Stimulated activated CD8-positive, alpha-beta memory T cell treated with anti-CD3 and anti-CD28 coated beads, Interleukin-7, amount 100 ng/mL, for 48 hours (primary cell): ENCODE measurements at regions not wholly inside any gene's neighbourhood (a gene's known extent, or its start where the extent isn't known, plus 50 kb on each side); places are given as distances from the start of the nearest gene placed in this dataset.

Experiments used
- DNase-seq, 2 donors: peaks; one replicate each; pipeline ENCODE4 v3.0.0-alpha.2; 2020; ENCODE audit warnings: low read depth in 1 of 2; ENCODE audit errors: extremely low read depth in 1 of 2

DNA sequence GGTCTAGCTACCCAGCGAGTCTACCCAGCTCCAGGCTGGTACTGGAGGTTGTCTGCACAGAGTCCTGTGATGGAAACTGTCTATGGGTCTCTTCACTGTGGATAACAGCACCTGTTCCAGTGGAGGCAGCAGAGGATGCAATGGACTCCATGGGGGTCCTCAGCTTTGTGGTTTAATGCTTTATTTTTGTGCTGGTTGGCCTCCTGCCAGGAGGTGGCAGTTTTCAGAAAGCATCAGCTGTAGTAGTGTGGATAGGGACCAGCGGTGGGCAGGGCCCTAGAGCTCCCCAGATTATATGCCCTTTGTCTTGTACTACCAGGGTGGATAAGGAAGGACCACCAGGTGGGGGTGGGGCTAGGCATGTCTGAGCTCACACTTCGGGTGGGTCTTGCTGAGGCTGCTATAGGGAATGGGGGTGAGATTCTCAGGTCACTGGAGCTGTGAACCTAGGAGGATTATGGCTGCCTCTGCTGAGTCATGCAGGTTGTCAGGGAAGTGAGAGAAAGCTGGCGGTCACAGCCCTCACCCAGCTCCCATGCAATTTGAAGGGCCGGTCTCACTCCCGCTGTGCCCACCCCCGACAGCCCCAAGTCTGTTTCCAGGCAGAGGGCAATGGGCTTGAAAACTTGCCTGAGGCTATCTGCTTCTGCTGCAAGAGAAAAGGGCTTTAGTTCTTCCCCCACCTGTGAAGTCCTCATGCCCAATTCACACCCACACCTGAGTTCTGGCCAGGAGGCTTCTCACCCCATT is 397.1 kb downstream of the TLE1 start:
- no peak for DNase-seq

DNA sequence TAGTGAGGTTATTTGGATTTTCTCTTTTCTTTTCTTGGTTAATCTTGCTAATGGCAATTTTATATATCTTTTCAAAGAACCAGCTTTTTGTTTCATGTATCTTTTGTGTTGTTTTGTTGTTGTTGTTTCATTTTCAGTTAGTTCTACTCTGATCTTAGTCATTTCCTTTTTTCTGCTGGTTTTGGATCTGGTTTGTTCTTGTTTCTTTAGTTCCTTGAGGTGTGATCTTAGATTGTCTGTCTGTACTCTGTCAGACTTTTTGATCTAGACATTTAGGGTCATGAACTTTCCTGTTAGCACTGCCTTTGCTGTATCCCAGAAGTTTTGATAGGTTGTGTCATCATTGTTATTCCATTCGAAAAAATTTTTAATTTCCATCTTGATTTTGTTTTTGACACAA is 399.7 kb downstream of the TLE1 start:
- DNase-seq = no peak

DNA sequence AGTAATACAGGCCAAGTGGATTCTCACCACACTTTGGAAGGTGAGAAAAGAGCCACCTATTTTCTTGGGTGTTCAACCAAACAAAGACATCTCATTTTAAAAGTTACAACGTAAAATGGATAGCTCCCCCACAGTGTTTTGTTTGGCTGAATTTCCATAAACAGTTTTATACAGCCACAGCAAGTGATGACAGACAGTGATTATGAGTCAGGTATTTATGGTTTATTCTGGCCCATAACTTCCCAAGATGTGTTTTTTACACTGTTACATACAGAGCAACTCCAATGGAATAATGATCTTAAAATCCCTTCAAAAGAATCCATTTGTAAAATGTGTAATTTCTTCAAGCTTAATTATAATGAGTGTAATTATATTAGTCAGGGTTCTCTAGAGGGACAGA is 421.3 kb downstream of the TLE1 start:
- no peak for DNase-seq

DNA sequence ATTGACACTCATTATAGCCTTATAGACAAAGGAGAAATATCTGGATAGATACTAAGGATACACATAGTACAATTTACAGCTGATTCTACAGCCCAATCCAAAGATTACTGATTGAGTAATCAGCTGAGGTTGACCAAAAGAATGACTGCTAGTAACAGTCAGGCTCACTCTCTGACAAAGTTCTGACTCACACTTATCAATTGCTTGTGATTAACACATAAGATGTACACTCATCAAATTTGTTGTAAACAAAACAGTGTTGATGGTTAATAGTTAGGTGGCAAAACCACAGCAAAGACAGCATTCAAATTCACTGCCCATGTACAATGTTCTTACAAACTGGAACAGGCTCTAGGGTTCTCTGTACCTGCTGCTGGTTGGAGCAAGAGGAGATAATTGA is 422.7 kb downstream of the TLE1 start:
- no peak for DNase-seq

DNA sequence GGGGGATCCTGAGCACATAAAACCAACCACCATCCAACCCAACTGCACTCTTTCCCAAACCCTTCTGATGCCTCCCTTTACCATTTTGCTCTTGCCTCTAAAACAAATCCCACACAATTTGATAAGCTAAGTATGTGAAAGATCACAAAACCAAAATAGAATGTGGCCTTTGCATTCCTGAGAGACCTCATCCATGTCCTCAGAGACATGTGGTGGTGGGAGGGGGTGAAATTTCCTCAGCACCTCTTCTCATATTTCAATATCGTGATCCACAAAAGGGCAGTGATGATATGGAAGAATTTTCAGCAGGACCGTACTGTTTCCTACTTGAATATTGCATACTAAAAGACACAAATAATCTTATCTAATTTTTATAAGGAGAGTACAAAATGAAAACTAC is 423.3 kb downstream of the TLE1 start:
- no peak for DNase-seq

DNA sequence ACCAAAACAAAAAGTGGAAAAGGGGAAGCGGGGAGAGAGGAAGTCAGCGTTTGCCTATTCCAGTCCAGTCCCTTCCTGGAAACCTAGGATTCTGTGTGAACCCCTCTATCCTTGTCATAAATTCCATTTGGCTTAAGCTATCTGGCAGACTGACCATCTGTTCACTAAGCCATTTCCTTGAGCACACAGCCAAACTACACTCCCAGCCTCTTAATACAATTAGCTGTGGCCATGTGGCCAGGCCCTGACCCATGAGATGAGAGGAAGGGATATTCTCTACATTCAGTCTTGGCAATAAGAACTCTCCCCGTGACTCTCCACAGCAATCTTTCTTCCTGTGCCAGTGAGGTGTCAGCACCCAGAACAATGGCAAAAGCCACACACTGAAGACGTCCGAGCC is 424.8 kb downstream of the TLE1 start:
- no peak for DNase-seq

DNA sequence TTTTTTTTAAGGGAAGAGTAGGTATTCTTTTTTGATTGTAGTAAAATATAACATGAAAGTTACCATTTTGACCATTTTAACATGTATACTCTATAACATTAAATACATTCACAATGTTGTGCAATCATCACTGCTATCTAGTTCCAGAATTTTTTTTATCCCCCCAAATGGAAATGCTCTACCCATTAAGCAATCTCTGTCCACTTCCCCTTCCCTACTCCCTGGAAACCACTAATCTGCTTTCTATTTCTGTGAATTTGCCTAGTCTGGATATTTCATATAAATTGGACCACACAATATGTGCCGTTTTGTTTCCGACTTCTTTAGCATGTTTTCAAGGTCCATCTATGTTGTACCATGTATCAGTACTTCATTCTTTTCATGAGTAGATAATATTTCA is 429.5 kb downstream of the TLE1 start:
- no peak for DNase-seq

DNA sequence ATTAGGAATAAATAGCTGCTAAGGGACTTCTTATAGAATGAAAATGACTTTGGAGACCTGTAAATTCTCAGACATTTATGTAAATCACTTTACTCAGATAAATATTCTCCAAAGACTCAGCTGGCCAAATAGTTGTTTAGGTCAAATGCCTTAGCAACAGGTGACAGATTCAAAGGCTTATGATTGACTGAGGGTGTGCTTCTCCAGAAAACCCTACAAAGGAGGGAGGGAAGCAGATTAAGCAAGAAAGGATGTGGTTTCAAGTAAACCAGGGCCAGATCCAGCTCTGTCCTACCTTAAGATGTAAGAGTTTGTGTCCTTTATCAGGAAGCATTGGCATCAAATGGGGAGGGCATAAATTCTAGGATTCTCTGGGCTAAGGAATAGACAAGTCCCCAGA is 433.0 kb downstream of the TLE1 start:
- DNase-seq = no peak

DNA sequence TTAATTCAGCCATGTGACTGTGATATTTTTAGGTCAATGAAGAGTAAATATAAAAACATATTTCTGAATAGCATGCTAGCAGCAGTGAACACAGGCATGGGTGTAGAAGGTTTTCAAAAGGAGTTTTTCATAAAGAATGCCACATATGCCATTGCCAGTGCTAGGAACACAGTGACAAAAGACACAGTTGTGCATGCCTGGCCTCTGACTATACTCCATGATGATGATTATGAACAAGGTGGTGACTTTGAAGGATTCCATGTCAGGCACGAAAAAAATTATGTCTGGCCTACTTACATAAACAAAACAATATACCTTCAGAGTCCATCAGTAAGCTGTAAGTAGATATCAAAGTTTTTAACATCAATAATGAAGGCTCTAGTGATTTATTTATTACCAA is 438.7 kb downstream of the TLE1 start:
- DNase-seq = no peak

DNA sequence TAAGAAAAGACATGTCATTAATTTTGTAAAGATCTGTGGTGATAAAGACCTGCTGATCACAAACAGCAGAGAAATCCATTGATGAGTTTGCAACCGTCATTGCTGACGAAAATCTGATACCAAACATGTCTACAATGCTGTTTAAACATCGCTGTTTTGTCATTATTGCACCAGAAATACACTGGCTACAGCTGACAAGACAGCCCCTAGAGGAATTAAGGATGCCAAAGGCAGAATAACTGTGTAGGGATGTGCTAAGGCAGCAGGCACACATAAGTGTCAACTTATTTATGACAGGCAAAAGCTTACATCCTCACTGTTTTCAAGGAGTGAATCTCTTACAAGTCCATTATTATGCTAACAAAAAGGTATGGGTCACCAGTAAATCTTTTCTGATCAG is 439.3 kb downstream of the TLE1 start:
- no peak for DNase-seq

DNA sequence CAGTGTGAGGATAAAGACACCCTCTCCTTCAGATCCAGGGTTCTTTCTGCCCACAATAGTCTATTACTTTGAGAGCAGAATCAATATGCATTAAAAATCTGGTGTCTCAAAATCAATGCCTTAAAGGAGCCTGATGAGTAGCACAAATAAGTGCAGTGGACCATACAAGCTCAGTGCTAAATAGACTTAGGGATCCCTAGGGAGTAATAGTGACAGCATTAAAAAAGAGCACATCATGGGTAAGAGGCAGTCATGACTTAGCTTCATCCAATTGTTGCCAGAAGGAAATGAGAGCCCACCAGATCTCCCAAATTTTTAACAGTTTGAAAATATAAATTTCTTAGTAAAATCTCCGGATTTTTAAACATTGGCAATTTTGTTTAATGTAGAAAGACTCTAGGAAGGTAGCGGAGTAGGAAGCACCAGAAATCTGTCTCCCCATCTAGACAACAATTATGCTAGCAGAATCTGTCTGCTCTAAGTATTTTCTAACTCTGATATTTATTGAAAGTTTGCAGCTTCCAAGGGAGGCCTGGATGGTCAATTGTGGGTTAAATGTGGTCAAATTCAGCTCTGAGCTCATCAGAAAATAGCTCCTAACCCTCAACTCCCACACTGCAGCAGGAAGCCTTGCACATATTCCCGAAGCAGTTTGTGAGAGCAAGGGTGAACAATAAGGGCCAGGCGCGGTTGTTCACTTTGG is 443.9 kb downstream of the TLE1 start:
- DNase-seq = no peak

DNA sequence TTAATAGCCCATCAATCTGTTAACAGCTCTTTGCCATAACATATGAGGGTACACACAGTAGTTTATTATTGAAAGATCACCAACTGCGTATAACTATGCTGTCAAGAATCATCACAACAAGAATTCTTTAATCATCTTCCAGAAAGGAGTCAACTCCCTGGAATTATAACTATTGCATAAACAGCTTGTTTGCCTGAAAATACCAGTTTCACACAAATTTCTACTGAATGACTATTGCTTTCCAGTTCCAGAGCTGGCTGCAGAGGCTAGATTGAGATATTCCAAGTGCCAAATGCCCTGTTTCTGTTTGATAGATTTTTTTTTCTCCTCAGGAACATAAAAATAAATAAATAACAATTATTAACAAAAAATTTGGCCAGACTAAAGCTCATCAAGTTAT is 444.7 kb downstream of the TLE1 start:
- no peak for DNase-seq

DNA sequence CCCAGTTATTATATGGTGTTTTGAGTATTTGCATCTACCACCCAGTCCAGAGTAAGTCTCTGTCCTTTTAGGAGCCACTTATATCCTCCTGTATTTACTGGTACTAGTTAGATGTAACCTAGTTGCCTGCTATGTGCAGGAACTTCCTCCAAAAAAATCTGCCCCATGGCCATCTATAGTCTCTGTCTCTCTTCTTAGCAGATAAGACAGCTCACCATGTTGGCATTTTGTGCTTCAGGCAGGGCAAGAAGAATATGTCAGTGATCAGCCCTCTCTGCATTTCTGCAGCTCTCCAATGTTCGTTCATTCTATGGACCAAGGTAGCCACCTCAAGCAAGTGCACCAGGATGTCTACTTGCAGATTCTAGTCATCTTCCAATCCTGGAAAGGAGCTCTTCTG is 446.5 kb downstream of the TLE1 start:
- no peak for DNase-seq

DNA sequence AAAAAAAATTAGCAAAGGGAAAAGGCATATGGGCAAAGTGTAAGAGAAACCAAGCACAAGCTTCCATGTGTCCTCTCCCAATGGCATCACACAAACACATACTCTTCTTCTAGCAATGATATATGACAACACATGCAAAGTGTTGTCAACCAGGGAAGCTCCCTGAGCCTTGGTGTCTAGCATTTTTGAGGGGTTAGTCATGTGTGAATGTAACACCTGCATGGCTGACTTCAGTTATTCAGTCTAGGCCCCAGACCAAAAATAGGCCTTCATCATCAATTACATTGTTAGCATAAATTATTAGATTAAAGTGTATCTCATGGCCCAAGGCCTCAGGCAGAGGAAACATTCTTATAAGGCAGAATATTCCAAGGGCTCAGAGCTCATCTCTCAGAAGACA is 450.0 kb downstream of the TLE1 start:
- DNase-seq = no peak

DNA sequence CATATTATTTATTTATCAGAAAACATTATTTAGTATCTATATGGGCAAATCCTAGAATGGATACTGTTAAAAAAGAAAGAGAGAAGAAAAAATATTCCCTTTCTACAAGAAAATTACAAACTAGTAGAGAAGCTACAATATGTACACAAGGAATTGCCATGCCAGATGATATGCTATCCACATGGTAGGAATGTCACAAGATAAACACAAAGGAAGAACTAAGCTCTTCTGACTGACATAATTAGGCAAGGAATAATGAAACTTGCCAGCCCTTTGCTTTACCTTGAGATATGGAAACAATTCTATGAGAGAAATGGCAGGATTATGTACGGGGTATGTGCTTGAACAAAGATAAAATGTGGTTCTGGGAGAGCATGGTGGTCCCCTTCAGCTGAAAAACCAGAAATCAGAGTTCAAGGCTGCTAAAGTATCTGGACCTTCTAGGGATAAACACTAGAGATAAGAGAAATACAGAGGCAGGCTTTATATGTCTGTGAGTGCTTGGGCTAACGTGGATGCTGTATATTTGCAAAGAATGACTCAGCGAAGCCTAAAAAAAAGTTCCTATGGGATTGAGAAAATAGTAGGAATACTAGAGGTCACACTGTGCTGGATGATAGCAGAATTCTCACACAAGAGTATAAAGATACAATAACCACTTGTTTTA is 451.6 kb downstream of the TLE1 start:
- DNase-seq = no peak

DNA sequence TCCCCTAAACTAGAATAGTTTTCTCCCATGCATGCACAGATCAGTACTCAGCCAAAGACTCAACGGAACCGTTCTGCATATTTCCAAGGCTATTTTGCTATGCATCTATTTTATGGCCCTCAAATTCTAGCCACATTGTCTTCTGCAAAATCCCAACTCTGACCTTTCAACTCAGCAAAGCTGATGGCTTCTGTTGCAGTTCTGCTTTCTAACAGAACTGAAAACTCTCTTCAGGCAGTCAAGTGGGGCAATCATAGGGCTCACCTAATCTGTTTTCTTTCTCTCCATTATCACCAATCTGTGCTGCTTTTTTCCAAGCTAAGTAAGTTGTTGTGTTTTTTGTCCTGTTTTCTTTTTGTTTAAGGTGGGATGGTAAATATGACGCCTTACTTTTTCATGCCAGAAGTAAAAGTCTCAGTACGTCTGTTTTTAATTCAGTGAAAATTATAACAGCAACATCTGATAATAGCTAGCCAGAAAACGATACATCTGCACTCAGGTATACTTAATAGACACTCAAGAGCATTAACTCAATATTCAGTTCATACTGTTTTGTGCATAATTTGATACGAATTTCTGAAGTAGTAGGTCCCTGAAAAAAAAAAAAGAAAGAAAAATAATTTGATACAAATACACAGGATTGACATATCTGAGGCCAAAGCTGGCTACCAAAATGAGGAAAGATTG is 454.3 kb downstream of the TLE1 start:
- no peak for DNase-seq

DNA sequence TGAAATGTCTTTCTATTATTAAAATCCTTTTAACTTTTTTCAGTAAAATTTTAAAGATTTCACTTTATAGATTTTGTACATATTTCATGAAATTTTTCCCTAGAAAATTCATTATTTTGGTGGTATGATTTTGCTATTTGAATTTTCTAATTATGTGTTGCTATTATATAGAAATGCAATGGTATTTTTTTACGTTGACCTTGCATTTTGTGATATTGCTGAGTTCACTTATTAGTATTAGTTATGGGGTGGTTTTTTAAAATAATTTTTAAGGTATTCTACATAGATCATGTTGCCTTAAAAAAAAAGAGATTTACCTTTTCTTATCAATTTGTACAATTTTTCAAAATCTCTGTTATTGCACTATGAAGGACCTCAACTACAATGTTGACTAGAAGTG is 458.3 kb downstream of the TLE1 start:
- DNase-seq = no peak

DNA sequence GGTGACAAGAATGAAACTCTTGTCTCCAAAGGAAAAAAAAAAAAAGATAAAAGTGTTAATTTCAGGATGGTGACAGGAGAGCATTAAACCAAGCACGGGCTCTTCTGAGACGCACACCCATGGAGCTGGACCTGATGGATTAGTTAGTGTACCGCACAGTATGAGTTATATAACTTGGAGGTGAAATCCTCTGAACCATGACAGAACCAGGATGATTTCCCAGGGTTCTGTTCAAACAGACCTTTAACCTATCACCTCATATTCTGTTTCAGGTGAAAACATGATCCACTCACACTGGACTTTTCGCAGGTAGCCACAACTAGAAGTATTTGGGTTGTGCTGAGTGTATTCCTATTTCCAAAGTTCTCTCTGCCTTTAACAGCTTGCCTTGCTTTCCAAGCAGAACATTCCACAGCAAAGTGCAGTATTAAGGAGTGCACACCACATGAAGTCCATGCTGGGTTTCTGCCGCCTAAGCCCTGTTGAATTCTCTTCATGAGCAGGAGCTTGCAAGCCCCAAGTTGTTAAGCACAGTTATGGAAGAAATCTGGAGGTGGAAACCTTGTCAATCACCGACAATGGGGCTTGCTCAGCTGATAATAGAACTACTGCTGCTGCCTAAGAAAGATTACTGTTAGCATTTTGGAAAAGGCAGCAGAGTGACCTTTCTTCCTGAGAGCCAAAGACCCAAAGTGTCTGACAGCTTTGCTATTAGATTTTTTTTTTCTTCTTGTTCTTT is 461.7 kb downstream of the TLE1 start:
- DNase-seq = no peak

DNA sequence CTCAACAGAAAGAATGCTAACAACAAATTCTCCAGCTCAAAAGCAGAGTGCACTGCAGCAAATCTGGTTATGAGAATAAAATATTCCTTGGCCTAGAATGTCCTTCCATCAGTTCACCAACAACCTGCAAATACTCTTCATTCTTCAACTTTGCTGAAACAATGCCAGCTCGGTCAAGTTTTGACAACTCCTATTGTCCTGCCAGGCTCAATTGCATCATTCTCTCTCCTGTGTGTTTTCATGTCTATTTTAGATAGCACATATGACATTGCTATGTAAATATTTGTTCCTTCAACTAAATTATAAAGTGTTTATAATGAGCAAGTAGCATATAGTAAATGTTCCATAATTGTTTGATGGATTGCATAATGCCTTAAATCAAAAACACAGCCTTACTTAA is 463.8 kb downstream of the TLE1 start:
- no peak for DNase-seq

DNA sequence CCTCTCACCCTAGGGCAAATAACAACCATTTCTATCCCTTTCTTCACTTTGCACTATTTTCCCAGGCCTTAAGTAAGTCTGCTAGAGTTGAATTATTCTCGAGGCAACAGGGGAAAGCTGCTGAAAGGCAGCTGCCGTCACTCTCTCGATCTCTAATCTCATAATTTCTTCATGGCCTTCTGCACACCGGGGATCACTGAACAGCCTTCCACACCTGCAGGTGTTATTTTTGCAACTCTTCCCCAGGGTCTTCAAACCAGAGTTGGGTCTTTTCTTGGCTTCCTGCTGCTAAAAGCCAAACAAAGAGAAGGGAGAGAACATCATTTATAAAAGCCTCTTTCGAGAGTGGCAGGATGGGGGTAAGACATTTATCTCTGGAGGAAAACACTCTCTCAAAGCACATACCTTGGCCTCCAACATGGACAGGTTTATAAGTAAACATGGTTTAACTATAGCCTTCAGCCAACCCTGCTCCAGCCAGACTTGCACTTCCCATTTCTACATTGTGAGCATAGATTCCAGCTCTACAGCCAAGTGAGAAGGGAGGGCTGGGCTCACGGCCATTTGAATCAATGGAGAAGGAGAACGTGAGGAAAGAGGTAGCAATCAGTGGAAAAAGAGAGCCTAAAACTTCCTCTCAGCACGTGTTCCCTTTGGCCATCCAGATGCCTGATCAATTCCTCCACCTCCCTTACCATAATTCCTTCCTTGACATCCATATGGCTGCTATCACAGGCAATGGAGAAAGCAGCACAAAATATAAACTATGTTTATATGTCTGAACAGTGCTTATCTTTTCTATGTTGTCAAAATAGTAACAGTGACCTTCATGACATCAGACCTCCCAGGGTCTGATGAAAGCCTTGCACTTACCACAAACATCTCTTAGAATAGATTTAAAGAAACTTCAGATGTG is 464.9 kb downstream of the TLE1 start:
- DNase-seq = no peak
